OCI-LY7 (cell line): ENCODE measurements at regions not wholly inside any gene's neighbourhood (a gene's known extent, or its start where the extent isn't known, plus 50 kb on each side); places are given as distances from the start of the nearest gene placed in this dataset.

Experiments used
- BruUV-seq: library from RNA; stranded (reverse); fragments of 400-500 nt; replicated peaks from 2 replicates; lab custom pipeline; 2021; lab: Mats Ljungman, UMichigan
- CTCF ChIA-PET: fragments of 300-600 bp; sonication (Branson Sonifier 250); formaldehyde crosslinking; loops from one replicate; lab custom pipeline; 2022; ENCODE audit warnings: antibody characterized with exemption; ENCODE audit not compliant: unreplicated experiment; lab: Charles Lee
- POLR2A ChIA-PET: fragments of 300-600 bp; sonication (Branson Sonifier 250); formaldehyde crosslinking; loops from one replicate; lab custom pipeline; 2022; ENCODE audit warnings: antibody characterized with exemption; lab: Charles Lee
- DNase-seq: peaks from one replicate; pipeline ENCODE4 v3.0.0-alpha.2; 2015; ENCODE audit warnings: low spot score
- H2AFZ ChIP-seq: fragments of 200-600 bp; sonication (generic), shearing (Covaris generic); 2 replicates; pipeline ENCODE4 v1.6.1; 2014; ENCODE audit warnings: mild to moderate bottlenecking, antibody characterized with exemption, low read length, moderate library complexity
- H3K27ac ChIP-seq: fragments of 200-600 bp; sonication (generic); 2 replicates; pipeline ENCODE4 v1.5.1; 2014; ENCODE audit warnings: mixed run types, low read depth, mild to moderate bottlenecking, moderate library complexity, low read length, inconsistent platforms; ENCODE audit not compliant: poor library complexity, severe bottlenecking
- H3K36me3 ChIP-seq: fragments of 200-600 bp; sonication (generic); 2 replicates; pipeline ENCODE4 v1.6.1; 2014; ENCODE audit warnings: mild to moderate bottlenecking, antibody characterized with exemption, low read length, moderate library complexity, mixed read lengths; ENCODE audit not compliant: insufficient read depth
- H3K4me1 ChIP-seq: fragments of 200-600 bp; sonication (generic); 2 replicates; pipeline ENCODE4 v1.5.1; 2014; ENCODE audit warnings: mild to moderate bottlenecking, low read length; ENCODE audit not compliant: insufficient read depth, poor library complexity, severe bottlenecking
- H3K4me2 ChIP-seq: fragments of 200-600 bp; sonication (generic); 2 replicates; pipeline ENCODE4 v1.6.1; 2014; ENCODE audit warnings: mild to moderate bottlenecking, low read length
- H3K4me3 ChIP-seq: fragments of 200-600 bp; sonication (generic); 2 replicates; pipeline ENCODE4 v1.5.1; 2014; ENCODE audit warnings: mild to moderate bottlenecking, low read depth, low read length; ENCODE audit not compliant: poor library complexity, severe bottlenecking
- H3K79me2 ChIP-seq: fragments of 200-600 bp; sonication (generic); 2 replicates; pipeline ENCODE4 v1.6.1; 2016; ENCODE audit warnings: low read depth, mild to moderate bottlenecking, low read length, moderate library complexity, mixed read lengths; ENCODE audit not compliant: insufficient read depth
- H3K9me2 ChIP-seq: fragments of 200-600 bp; sonication (generic); 2 replicates; pipeline ENCODE4 v1.6.1; 2016; ENCODE audit warnings: mild to moderate bottlenecking, low read length, mixed read lengths; ENCODE audit not compliant: insufficient read depth
- H3K9me3 ChIP-seq: fragments of 200-600 bp; sonication (generic); 2 replicates; pipeline ENCODE4 v1.6.1; 2014; ENCODE audit warnings: mild to moderate bottlenecking, mixed run types, low read length, mixed read lengths
- H4K20me1 ChIP-seq: fragments of 200-600 bp; sonication (generic); 2 replicates; pipeline ENCODE4 v1.6.1; 2014; ENCODE audit warnings: mild to moderate bottlenecking, antibody characterized with exemption, low read length, moderate library complexity, mixed read lengths; ENCODE audit not compliant: insufficient read depth
- EZH2phosphoT487 ChIP-seq: fragments of 200-600 bp; sonication (generic); IDR thresholded peaks from 2 replicates; pipeline ENCODE4 v1.6.1; 2018; ENCODE audit warnings: low read depth, borderline replicate concordance, mild to moderate bottlenecking, mixed run types, antibody characterized with exemption, low read length, moderate library complexity, mixed read lengths
- intact Hi-C: fragments of 100-400 bp; cut with micrococcal nuclease; formaldehyde crosslinking; loops from one replicate; pipeline ENCODE4 v1.10.0; 2022; ENCODE audit not compliant: unreplicated experiment
- TF ChIP-seq, protein P1 (sequence below): fragments of 200-600 bp; sonication (generic); conservative IDR thresholded peaks from 2 replicates; pipeline ENCODE4 v1.5.1; 2014; ENCODE audit warnings: mild to moderate bottlenecking, antibody characterized with exemption, low read length, moderate library complexity, mixed read lengths

DNA sequence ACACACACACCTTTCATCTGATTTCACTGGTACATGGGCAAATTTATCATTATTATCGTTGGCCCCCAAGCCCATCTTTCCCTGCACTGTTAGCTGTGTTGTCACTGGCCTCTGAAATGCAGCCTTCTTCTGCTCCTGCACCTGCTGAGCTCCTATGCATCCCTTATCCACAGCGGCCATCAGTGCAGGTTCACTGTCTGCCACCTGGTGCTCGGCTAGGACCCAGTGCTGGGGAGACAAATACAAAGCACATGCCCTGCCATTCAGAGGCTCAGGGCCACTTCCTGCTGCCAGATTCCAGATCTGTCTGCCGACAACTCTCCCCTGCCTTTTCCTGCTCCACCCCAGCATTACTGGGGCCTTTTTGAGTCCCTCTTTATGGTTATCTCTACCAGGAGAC lies 1205.4 kb downstream of the TBC1D22A start:
- Histone ChIP-seq H3K9me2 (no peaks in the 10 kb centered on the region), H3K79me2 (no peaks in the 10 kb centered on the region), H3K27ac (no peak overlapping the region), H3K36me3 (no peaks in the 10 kb centered on the region), H3K4me1 (no peaks in the 10 kb centered on the region), H4K20me1 (no peaks in the 10 kb centered on the region), H3K4me3 (no peak overlapping the region), H3K4me2 (no peak overlapping the region), H2AFZ (no peak overlapping the region), H3K9me3 (no peaks in the 10 kb centered on the region)
- BruUV-seq: no TSS peak
- ChIA-PET CTCF (no interaction called here), POLR2A (no interaction called here)
- DNase-seq: no peak
- TF ChIP-seq, protein P1, sequence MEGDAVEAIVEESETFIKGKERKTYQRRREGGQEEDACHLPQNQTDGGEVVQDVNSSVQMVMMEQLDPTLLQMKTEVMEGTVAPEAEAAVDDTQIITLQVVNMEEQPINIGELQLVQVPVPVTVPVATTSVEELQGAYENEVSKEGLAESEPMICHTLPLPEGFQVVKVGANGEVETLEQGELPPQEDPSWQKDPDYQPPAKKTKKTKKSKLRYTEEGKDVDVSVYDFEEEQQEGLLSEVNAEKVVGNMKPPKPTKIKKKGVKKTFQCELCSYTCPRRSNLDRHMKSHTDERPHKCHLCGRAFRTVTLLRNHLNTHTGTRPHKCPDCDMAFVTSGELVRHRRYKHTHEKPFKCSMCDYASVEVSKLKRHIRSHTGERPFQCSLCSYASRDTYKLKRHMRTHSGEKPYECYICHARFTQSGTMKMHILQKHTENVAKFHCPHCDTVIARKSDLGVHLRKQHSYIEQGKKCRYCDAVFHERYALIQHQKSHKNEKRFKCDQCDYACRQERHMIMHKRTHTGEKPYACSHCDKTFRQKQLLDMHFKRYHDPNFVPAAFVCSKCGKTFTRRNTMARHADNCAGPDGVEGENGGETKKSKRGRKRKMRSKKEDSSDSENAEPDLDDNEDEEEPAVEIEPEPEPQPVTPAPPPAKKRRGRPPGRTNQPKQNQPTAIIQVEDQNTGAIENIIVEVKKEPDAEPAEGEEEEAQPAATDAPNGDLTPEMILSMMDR: no peak
- TF ChIP-seq EZH2phosphoT487: no peak
- intact Hi-C loops: no loop called here

GRCh38 chr22:47966316-47966715 lies 1203.9 kb downstream of the TBC1D22A start:
- no peaks in the 10 kb centered on the region for H3K9me3 ChIP-seq
- H3K79me2 ChIP-seq: no peaks in the 10 kb centered on the region
- no peaks in the 10 kb centered on the region for H3K9me2 ChIP-seq
- BruUV-seq: no TSS peak
- DNase-seq: no peak
- H3K4me1 ChIP-seq: no peaks in the 10 kb centered on the region
- H3K4me3 ChIP-seq: no peak overlapping the region
- H4K20me1 ChIP-seq: no peaks in the 10 kb centered on the region
- no peaks in the 10 kb centered on the region for H3K36me3 ChIP-seq
- no peak overlapping the region for H3K27ac ChIP-seq
- TF ChIP-seq, protein P1: no peak
- no peak for TF ChIP-seq EZH2phosphoT487
- ChIA-PET CTCF (no interaction called here), POLR2A (no interaction called here)
- no peak overlapping the region for H2AFZ ChIP-seq
- intact Hi-C loops: no loop called here
- H3K4me2 ChIP-seq: no peak overlapping the region

GRCh38 chr22:47965896-47966295 lies 1203.4 kb downstream of the TBC1D22A start:
- CTCF ChIA-PET: no interaction called here
- Histone ChIP-seq H4K20me1 (no peaks in the 10 kb centered on the region), H3K9me3 (no peaks in the 10 kb centered on the region), H3K36me3 (no peaks in the 10 kb centered on the region), H3K9me2 (no peaks in the 10 kb centered on the region), H3K4me2 (no peak overlapping the region), H3K79me2 (no peaks in the 10 kb centered on the region), H3K4me3 (no peak overlapping the region), H3K4me1 (no peaks in the 10 kb centered on the region), H2AFZ (no peak overlapping the region), H3K27ac (no peak overlapping the region)
- no TSS peak for BruUV-seq
- no peak for DNase-seq
- TF ChIP-seq, protein P1: no peak
- no peak for TF ChIP-seq EZH2phosphoT487
- POLR2A ChIA-PET: no interaction called here
- intact Hi-C loops: no loop called here
